Small intestine (tissue), 7 donors: ENCODE measurements at regions not wholly inside any gene's neighbourhood (a gene's known extent, or its start where the extent isn't known, plus 50 kb on each side); places are given as distances from the start of the nearest gene placed in this dataset.

ENCODE experiments used
- DNase-seq, 2 donors: peaks; one replicate each; pipeline versions ENCODE4 v3.0.0 to v3.0.0-alpha.2; 2013
- FAIRE-seq: peaks from 2 replicates; lab custom pipeline; 2012; peaks lifted over from hg19 to GRCh38; lab: Jason Lieb, UNC
- H3K27ac ChIP-seq, 3 donors: one replicate each; pipeline ENCODE4 v1.5.1; 2013; ENCODE audit warnings: low read length in 2 of 3, mild to moderate bottlenecking in 2 of 3, control low read depth in 1 of 3, inconsistent platforms in 1 of 3, low read depth in 1 of 3, moderate library complexity in 1 of 3
- H3K27me3 ChIP-seq, 3 donors: one replicate each; pipeline ENCODE4 v1.6.1; 2013; ENCODE audit warnings: low read length in 3 of 3, inconsistent platforms in 1 of 3; ENCODE audit not compliant: control insufficient read depth in 3 of 3, insufficient read depth in 3 of 3
- H3K36me3 ChIP-seq, 3 donors: one replicate each; pipeline ENCODE4 v1.6.1; 2013; ENCODE audit warnings: low read length in 3 of 3, inconsistent platforms in 1 of 3, low read depth in 1 of 3, mild to moderate bottlenecking in 1 of 3, moderate library complexity in 1 of 3; ENCODE audit not compliant: control insufficient read depth in 3 of 3, insufficient read depth in 2 of 3
- H3K4me1 ChIP-seq, 3 donors: one replicate each; pipeline ENCODE4 v1.6.1; 2013; ENCODE audit warnings: low read length in 2 of 3, inconsistent platforms in 1 of 3, low read depth in 1 of 3, mild to moderate bottlenecking in 1 of 3, moderate library complexity in 1 of 3; ENCODE audit not compliant: control insufficient read depth in 3 of 3, insufficient read depth in 2 of 3
- H3K4me3 ChIP-seq, 3 donors: one replicate each; pipeline ENCODE4 v1.5.1; 2013; ENCODE audit warnings: low read length in 3 of 3, control low read depth in 1 of 3, inconsistent platforms in 1 of 3, low read depth in 1 of 3, mild to moderate bottlenecking in 1 of 3, moderate library complexity in 1 of 3
- H3K9me3 ChIP-seq, 2 donors: one replicate each; pipeline ENCODE4 v1.6.1; 2013; ENCODE audit warnings: low read depth in 1 of 2, low read length in 1 of 2; ENCODE audit not compliant: control insufficient read depth in 2 of 2, insufficient read depth in 1 of 2
- WGBS, 3 donors: extraction: QIAGEN DNeasy Blood & Tissue Kit; methylation state at CpG; one replicate each; pipeline ENCODE4 v1.1.7; 2013; 5-methylcytosine and 5-hydroxymethylcytosine counted together
- donor health status: healthy with polysubstance abuse.
- donor health status: control.
- donor health status: control.
- donor health status: Bipolar disorder and iron deficiency.
- donor health status: healthy.

- DNase-seq (no peak), FAIRE-seq (no peak)
- Histone ChIP-seq H3K9me3 (peaks cover 0 to 2% of the 10 kb centered on the region in 2 donors), H3K36me3 (no peaks in the 10 kb centered on the region), H3K4me3 (no peak overlapping the region), H3K27me3 (peaks cover 0 to 2% (median 0%) of the 10 kb centered on the region in 3 donors), H3K4me1 (no peaks in the 10 kb centered on the region), H3K27ac (no peak overlapping the region)
- 47 to 71% (median 51%) methylated on average over 2 of the region's 2 CpGs for WGBS, 3 donors
These were observed 218.6 kb downstream of the ATP23 start for GRCh38 chr12:58159941-58160340.

- 76 to 82% (median 82%) methylated on average over 2 of the region's 2 CpGs for WGBS, 3 donors
- DNase-seq: no peak
- no peak for FAIRE-seq
- Histone ChIP-seq H3K27me3 (peaks cover 0 to 5% (median 0%) of the 10 kb centered on the region in 3 donors), H3K27ac (no peak overlapping the region), H3K4me3 (no peak overlapping the region), H3K4me1 (no peaks in the 10 kb centered on the region), H3K9me3 (no peaks in the 10 kb centered on the region), H3K36me3 (no peaks in the 10 kb centered on the region)
These were observed 220.4 kb downstream of the ATP23 start for GRCh38 chr12:58161773-58162172.

GRCh38 chr12:58163021-58163420 lies 221.7 kb downstream of the ATP23 start:
- no peaks in the 10 kb centered on the region for H3K4me1 ChIP-seq
- 75 to 78% (median 75%) methylated on average over 4 of the region's 4 CpGs for WGBS, 3 donors
- FAIRE-seq: no peak
- no peaks in the 10 kb centered on the region for H3K36me3 ChIP-seq
- no peak for DNase-seq
- no peaks in the 10 kb centered on the region for H3K9me3 ChIP-seq
- no peak overlapping the region for H3K4me3 ChIP-seq
- no peak overlapping the region for H3K27ac ChIP-seq
- H3K27me3 ChIP-seq: peaks cover 0 to 5% (median 0%) of the 10 kb centered on the region in 3 donors

DNA sequence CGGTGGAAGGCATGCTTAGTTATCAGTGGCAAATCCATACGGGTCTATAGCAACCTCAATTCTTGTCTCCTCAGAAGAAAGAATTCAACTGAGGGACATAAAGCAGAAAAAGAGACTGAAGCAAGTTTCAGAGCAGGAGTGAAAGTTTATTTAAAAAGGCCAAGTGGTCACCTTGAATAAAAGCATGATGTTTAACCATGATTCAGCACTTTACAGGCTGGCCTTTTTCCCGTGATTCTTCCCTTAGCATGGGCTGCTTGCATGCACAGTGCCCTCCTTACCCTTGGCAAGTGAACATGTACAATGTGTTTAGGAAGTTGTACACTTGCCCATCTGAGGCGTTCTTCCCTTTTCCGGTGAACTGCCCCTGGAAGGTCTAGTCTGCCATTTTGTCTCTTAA lies 225.3 kb downstream of the ATP23 start:
- H3K36me3 ChIP-seq: no peaks in the 10 kb centered on the region
- peaks cover 0 to 5% (median 0%) of the 10 kb centered on the region in 3 donors for H3K27me3 ChIP-seq
- 60 to 70% (median 65%) methylated on average over 5 of the region's 5 CpGs for WGBS, 3 donors
- no peak overlapping the region for H3K27ac ChIP-seq
- FAIRE-seq: no peak
- H3K9me3 ChIP-seq: no peaks in the 10 kb centered on the region
- no peak overlapping the region for H3K4me3 ChIP-seq
- H3K4me1 ChIP-seq: no peaks in the 10 kb centered on the region
- DNase-seq: no peak

DNA sequence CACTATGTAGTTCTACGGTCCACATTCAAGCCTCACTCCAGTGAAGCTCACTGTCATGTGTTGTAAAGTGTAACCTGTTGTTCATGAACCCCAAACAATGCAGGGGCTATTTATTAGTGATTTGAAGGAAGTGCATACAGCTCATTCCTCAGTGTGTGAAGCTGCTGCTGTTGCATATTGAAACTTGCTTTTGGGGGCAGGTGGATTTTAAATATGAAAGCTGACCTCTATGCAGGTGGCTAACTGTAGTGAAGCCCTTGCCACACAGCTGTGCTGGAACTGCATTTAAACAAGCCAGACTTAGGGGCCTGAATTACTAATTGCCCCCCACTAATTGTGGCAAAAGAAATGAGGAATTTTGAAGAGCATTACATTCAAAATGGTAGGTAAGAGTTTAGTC lies 226.3 kb downstream of the ATP23 start:
- Histone ChIP-seq H3K9me3 (no peaks in the 10 kb centered on the region), H3K27me3 (peaks cover 0 to 3% (median 0%) of the 10 kb centered on the region in 3 donors), H3K4me3 (no peak overlapping the region), H3K27ac (no peak overlapping the region), H3K36me3 (no peaks in the 10 kb centered on the region), H3K4me1 (no peaks in the 10 kb centered on the region)
- WGBS, 3 donors: 0 to 49% (median 11%) methylated on average over 1 of the region's 1 CpG
- FAIRE-seq: no peak
- DNase-seq: no peak

DNA sequence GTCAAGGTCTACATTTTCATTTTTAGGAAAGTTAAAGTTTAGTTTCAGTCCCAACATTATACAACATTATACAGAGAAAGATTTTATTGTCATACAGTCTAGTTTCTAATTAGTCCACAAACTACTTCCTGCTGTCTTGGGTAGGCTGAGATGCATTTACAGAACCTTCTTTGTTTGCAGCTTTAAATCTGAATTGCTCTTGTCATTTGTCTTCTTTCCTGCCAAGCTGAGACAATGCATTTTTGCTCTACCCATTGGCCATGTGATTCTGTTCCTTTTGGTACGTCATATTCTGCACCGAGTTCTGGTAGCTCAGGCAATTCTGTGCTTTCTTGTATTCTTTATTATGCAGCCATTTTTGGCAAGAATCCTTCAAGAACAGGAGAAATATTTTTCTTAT lies 228.5 kb downstream of the ATP23 start:
- Histone ChIP-seq H3K36me3 (no peaks in the 10 kb centered on the region), H3K27me3 (peaks cover 0 to 3% (median 0%) of the 10 kb centered on the region in 3 donors), H3K9me3 (no peaks in the 10 kb centered on the region), H3K4me3 (no peak overlapping the region), H3K27ac (no peak overlapping the region), H3K4me1 (no peaks in the 10 kb centered on the region)
- 73 to 87% (median 81%) methylated on average over 2 of the region's 2 CpGs for WGBS, 3 donors
- no peak for FAIRE-seq
- DNase-seq: no peak

DNA sequence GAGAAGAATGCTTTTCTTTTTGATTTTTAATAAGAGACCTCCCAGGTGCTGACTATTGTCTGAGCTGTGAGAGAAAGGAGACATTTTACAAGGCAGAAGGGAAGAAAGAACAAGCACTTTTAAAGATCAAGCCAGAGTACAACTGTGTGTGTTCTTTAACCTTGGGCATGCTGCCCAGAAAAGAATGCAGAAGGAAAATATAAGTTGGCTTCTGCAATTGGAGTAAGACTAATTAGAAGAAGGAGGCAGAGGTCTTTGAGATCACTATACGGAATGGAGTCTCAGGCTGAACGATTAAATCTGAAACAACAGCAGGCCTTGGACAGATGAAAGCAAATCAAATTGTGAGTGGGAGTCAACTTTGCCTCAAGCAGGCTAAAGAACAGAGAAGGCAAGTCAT lies 230.5 kb downstream of the ATP23 start:
- H3K9me3 ChIP-seq: no peaks in the 10 kb centered on the region
- H3K4me1 ChIP-seq: no peaks in the 10 kb centered on the region
- H3K27ac ChIP-seq: no peak overlapping the region
- H3K4me3 ChIP-seq: no peak overlapping the region
- WGBS, 3 donors: 15 to 48% (median 30%) methylated on average over 2 of the region's 2 CpGs
- DNase-seq (peak; percentile 2 to 59), FAIRE-seq (no peak)
- no peaks in the 10 kb centered on the region for H3K27me3 ChIP-seq
- H3K36me3 ChIP-seq: no peaks in the 10 kb centered on the region

DNA sequence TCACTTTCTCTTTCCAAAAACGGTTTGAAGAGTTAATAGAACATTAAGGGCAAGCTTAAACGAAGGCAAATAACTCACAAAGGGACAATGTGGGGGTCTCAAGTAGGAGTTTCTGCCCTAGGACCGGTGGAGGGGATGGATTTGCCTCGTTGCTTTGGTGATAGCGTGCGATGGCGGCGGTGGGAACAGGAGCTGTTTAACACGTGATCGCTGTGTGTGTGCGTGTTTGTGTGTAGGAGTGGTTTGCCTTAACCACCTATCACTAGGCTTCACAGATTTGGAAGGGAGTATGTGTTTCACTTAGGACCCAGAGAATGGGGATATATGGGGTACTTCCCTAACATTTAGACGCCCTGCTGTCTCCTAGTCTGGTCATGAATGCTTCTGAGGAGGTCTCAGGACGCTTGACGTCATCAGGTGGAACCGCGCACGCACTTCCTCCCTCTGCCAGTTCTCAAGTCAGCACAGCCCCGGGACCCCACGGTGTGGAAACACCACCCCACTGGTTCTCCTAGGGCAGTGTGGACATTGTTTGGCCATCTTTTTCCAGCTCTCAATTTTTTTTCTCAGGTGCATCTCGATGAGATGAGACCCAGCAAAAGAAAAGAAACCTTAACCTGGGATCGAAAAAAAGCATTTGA lies 231.2 kb downstream of the ATP23 start:
- H3K4me1 ChIP-seq: no peaks in the 10 kb centered on the region
- no peaks in the 10 kb centered on the region for H3K27me3 ChIP-seq
- WGBS, 3 donors: 88 to 92% (median 90%) methylated on average over 21 of the region's 21 CpGs
- DNase-seq: no peak
- H3K9me3 ChIP-seq: no peaks in the 10 kb centered on the region
- no peak overlapping the region for H3K4me3 ChIP-seq
- H3K27ac ChIP-seq: no peak overlapping the region
- no peak for FAIRE-seq
- no peaks in the 10 kb centered on the region for H3K36me3 ChIP-seq

DNA sequence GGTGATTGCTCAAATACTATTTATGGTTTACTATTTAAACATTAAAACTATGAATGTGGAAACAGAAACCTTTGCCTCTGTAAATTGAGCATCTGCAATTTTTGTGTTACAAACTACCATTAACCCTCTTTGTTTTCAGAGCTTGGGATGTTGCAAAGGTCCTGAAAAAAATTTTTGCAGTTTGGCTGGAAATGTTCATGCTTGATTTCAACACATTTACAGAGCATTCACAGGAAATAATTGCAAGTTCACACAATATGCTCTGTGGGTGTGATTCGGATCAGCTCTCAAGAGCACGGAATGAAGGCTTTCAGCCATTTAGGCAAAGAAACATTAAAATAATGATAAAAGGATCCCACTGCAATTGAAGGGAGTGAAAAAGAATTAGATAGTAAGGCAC lies 232.9 kb downstream of the ATP23 start:
- 72 to 96% (median 95%) methylated on average over 2 of the region's 2 CpGs for WGBS, 3 donors
- no peak for FAIRE-seq
- Histone ChIP-seq H3K27me3 (no peaks in the 10 kb centered on the region), H3K27ac (no peak overlapping the region), H3K4me1 (no peaks in the 10 kb centered on the region), H3K36me3 (no peaks in the 10 kb centered on the region), H3K4me3 (no peak overlapping the region), H3K9me3 (no peaks in the 10 kb centered on the region)
- DNase-seq: no peak
